ENCODE measurements at regions not wholly inside any gene's neighbourhood (a gene's known extent, or its start where the extent isn't known, plus 50 kb on each side); places are given as distances from the start of the nearest gene placed in this dataset.

GRCh38 chr15:39180483-39180933 is 400.4 kb upstream of the THBS1 start (continued):
- TF ChIP-seq JUND (IDR thresholded peaks at IDR 0.05; ENCODE audit: low read length) (no peak), CREB1 (IDR thresholded peaks at IDR 0.05) (no peak), YY1 (IDR thresholded peaks at IDR 0.05; ENCODE audit: low read depth, low read length) (no peak), HDAC6 (IDR thresholded peaks at IDR 0.05; ENCODE audit: low read depth, low read length) (no peak), SIRT6 (IDR thresholded peaks at IDR 0.05; ENCODE audit: low read length) (no peak), CHD1 (IDR thresholded peaks at IDR 0.05; ENCODE audit: low read depth, low read length) (no peak), RAD21 (IDR thresholded peaks at IDR 0.05 in 1 of 2, conservative IDR thresholded peaks at IDR 0.05 in 1 of 2; ENCODE audit: low read depth in 2 of 2, low read length in 2 of 2) (no peak), BACH1 (IDR thresholded peaks at IDR 0.05; ENCODE audit: low read length) (no peak)
